Panc1 (cell line): ENCODE measurements at regions not wholly inside any gene's neighbourhood (a gene's known extent, or its start where the extent isn't known, plus 50 kb on each side); places are given as distances from the start of the nearest gene placed in this dataset.

ENCODE experiments used
- ATAC-seq: fragments of 200-7000 bp; cut with Tn5 transposase; 2 replicates; pipeline ENCODE4 v1.9.1; 2020; ENCODE audit warnings: mild to moderate bottlenecking, moderate library complexity
- BruUV-seq: library from RNA; stranded (reverse); fragments of 400-500 nt; replicated peaks from 2 replicates; lab custom pipeline; 2021; lab: Mats Ljungman, UMichigan
- CTCF ChIA-PET: fragments of 300-600 bp; sonication (Branson Sonifier 250); formaldehyde crosslinking; loops from one replicate; lab custom pipeline; 2022; ENCODE audit warnings: antibody characterized with exemption; lab: Charles Lee
- POLR2A ChIA-PET: fragments of 300-600 bp; sonication (Branson Sonifier 250); formaldehyde crosslinking; loops from one replicate; lab custom pipeline; 2022; ENCODE audit warnings: antibody characterized with exemption; lab: Charles Lee
- DNase-seq: peaks from one replicate; pipeline ENCODE4 v3.0.0-alpha.2; 2010; ENCODE audit warnings: low read depth, low spot score
- H3K27ac ChIP-seq: 2 replicates; pipeline ENCODE4 v1.5.1; 2011; ENCODE audit warnings: mild to moderate bottlenecking, low read length, inconsistent platforms
- H3K27me3 ChIP-seq: fragments of 200-500 bp; sonication (Bioruptor generic); 2 replicates; pipeline ENCODE4 v1.6.0; 2014; ENCODE audit warnings: low read length, inconsistent platforms; ENCODE audit not compliant: control insufficient read depth, insufficient read depth
- H3K36me3 ChIP-seq: fragments of 200-500 bp; sonication (Bioruptor generic); 2 replicates; pipeline ENCODE4 v1.5.1; 2014; ENCODE audit warnings: inconsistent platforms, mild to moderate bottlenecking, low read length, moderate library complexity; ENCODE audit not compliant: control insufficient read depth, insufficient read depth
- H3K4me1 ChIP-seq: 2 replicates; pipeline ENCODE4 v1.5.1; 2011; ENCODE audit warnings: inconsistent platforms, mild to moderate bottlenecking, low read length, moderate library complexity; ENCODE audit not compliant: control insufficient read depth, insufficient read depth
- H3K4me3 ChIP-seq, 2 experiments: 2 replicates each; pipeline ENCODE4 v1.5.1; 2011 to 2012; ENCODE audit warnings: low read depth in 2 of 2, low read length in 2 of 2, mild to moderate bottlenecking in 2 of 2, inconsistent platforms in 1 of 2, moderate library complexity in 1 of 2
- H3K9me3 ChIP-seq: fragments of 200-500 bp; sonication (Bioruptor generic); 2 replicates; pipeline ENCODE4 v1.5.1; 2014; ENCODE audit warnings: low read depth, mild to moderate bottlenecking, inconsistent platforms, low read length, moderate library complexity; ENCODE audit not compliant: control insufficient read depth, insufficient read depth
- POLR2AphosphoS5 ChIP-seq: IDR thresholded peaks from 2 replicates; pipeline ENCODE4 v1.6.1; 2012; ENCODE audit warnings: mild to moderate bottlenecking, low read depth, low read length, moderate library complexity
- SIN3A ChIP-seq: IDR thresholded peaks from 2 replicates; pipeline ENCODE4 v1.6.1; 2012; ENCODE audit warnings: low read depth, mild to moderate bottlenecking, low read length, moderate library complexity, borderline replicate concordance; ENCODE audit not compliant: insufficient read depth
- TCF7L2 ChIP-seq: IDR thresholded peaks from 2 replicates; pipeline ENCODE4 v1.6.1; 2011; ENCODE audit warnings: mild to moderate bottlenecking, low read depth, low read length, inconsistent platforms
- in situ Hi-C: cut with HindIII; loops from 2 replicates; pipeline ENCODE4 v1.10.0; 2016; ENCODE audit warnings: low sequenced_read_pairs, low pct_unique_long_range_greater_than_20kb
- intact Hi-C: fragments of 100-400 bp; cut with micrococcal nuclease; formaldehyde crosslinking; loops from one replicate; pipeline ENCODE4 v1.10.0; 2022; ENCODE audit not compliant: unreplicated experiment
- TF ChIP-seq, protein P1 (sequence below), 2 experiments: IDR thresholded peaks; 2 replicates each; pipeline ENCODE4 v1.6.1; 2011 to 2012; ENCODE audit warnings: low read depth in 2 of 2, control low read depth in 1 of 2, low read length in 1 of 2, mild to moderate bottlenecking in 1 of 2, moderate library complexity in 1 of 2; ENCODE audit not compliant: insufficient read depth in 1 of 2
- TF ChIP-seq, protein P2 (sequence below): fragments of 450-650 bp; IDR thresholded peaks from 2 replicates; pipeline ENCODE4 v1.5.1; 2017; ENCODE audit warnings: mild to moderate bottlenecking

DNA sequence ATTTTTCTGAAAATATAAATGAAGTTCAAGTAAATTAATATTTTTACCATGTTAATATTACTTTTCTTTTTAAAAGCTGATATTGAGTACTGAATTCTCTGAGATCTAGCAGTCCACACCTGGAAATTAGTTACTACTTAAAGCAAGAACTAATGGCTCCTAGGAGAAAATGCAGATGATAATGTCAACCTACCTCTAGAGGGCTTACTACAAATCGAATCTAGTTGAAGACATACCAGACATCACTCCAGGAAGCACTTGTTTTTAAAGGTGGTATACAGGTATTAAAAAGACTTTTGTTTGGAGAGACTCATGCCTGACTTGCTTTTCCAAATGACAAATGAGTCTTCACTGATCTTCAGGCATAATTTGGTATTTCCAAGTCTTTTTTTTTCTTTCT, 516.4 kb upstream of the BOD1L1 start:
- H3K9me3 ChIP-seq: no peaks in the 10 kb centered on the region
- no peaks in the 10 kb centered on the region for H3K4me1 ChIP-seq
- ChIA-PET CTCF (no interaction called here), POLR2A (no interaction called here)
- intact Hi-C loops (no loop called here), in situ Hi-C loops (no loop called here)
- no peak overlapping the region for H3K27ac ChIP-seq
- no peak overlapping the region for H3K4me3 ChIP-seq
- H3K27me3 ChIP-seq: no peaks in the 10 kb centered on the region
- no peaks in the 10 kb centered on the region for H3K36me3 ChIP-seq
- DNase-seq: no peak
- no TSS peak for BruUV-seq
- TF ChIP-seq SIN3A: no peak
- TF ChIP-seq, protein P1, sequence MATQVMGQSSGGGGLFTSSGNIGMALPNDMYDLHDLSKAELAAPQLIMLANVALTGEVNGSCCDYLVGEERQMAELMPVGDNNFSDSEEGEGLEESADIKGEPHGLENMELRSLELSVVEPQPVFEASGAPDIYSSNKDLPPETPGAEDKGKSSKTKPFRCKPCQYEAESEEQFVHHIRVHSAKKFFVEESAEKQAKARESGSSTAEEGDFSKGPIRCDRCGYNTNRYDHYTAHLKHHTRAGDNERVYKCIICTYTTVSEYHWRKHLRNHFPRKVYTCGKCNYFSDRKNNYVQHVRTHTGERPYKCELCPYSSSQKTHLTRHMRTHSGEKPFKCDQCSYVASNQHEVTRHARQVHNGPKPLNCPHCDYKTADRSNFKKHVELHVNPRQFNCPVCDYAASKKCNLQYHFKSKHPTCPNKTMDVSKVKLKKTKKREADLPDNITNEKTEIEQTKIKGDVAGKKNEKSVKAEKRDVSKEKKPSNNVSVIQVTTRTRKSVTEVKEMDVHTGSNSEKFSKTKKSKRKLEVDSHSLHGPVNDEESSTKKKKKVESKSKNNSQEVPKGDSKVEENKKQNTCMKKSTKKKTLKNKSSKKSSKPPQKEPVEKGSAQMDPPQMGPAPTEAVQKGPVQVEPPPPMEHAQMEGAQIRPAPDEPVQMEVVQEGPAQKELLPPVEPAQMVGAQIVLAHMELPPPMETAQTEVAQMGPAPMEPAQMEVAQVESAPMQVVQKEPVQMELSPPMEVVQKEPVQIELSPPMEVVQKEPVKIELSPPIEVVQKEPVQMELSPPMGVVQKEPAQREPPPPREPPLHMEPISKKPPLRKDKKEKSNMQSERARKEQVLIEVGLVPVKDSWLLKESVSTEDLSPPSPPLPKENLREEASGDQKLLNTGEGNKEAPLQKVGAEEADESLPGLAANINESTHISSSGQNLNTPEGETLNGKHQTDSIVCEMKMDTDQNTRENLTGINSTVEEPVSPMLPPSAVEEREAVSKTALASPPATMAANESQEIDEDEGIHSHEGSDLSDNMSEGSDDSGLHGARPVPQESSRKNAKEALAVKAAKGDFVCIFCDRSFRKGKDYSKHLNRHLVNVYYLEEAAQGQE (IDR thresholded peaks at IDR 0.05; ENCODE audit: insufficient read depth in 1 of 2, low read depth in 2 of 2, low read length in 1 of 2): no peak
- no peak for TF ChIP-seq TCF7L2
- TF ChIP-seq, protein P2, sequence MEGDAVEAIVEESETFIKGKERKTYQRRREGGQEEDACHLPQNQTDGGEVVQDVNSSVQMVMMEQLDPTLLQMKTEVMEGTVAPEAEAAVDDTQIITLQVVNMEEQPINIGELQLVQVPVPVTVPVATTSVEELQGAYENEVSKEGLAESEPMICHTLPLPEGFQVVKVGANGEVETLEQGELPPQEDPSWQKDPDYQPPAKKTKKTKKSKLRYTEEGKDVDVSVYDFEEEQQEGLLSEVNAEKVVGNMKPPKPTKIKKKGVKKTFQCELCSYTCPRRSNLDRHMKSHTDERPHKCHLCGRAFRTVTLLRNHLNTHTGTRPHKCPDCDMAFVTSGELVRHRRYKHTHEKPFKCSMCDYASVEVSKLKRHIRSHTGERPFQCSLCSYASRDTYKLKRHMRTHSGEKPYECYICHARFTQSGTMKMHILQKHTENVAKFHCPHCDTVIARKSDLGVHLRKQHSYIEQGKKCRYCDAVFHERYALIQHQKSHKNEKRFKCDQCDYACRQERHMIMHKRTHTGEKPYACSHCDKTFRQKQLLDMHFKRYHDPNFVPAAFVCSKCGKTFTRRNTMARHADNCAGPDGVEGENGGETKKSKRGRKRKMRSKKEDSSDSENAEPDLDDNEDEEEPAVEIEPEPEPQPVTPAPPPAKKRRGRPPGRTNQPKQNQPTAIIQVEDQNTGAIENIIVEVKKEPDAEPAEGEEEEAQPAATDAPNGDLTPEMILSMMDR: no peak; the same call in 1 of the 2 replicates
- TF ChIP-seq POLR2AphosphoS5: no peak
- no peak for ATAC-seq

DNA sequence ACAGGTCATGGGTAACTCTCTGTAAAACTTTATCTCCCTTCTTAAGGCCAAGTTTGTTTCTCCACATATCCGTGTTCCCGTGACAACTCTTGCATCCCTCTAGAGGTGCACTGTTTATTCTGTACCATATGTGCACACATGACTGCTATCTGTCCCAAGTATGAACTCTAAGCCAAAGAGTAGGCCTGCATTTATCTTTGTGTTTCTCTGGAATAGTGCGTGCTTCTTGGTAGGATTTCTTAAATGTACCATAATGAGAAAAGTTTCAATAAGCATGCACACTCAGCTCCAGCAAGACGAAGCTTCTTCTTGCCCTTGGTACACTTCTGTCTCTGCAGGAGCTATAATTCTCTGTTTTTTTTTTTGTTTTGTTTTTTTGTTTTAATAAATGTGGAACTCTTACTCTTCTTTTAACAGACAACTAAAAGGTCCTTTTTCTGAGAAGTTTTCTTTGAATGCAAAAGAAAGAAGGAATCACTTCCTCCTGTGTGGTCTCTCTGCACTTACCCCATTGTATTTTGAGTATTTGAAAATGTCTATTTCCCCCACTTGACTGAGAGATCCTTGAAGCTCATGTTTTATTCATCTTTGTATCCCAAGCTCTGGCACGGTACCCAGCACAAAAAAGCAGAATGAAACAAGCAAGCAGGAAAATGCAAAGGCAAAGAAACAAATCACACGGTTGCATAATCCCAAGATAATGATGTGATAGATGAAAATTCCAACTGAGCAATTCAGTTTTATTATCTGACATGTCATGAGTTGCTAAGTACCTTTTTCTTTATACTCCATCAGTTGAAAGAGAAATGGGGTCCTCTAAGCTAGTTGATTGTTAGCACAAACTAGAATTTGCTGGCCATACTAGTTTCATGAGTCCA, 521.9 kb upstream of the BOD1L1 start:
- ATAC-seq (no peak), DNase-seq (no peak)
- BruUV-seq: no TSS peak
- no peaks in the 10 kb centered on the region for H3K36me3 ChIP-seq
- TF ChIP-seq, protein P1 (IDR thresholded peaks at IDR 0.05; ENCODE audit: insufficient read depth in 1 of 2, low read depth in 2 of 2, low read length in 1 of 2): no peak
- no peak for TF ChIP-seq SIN3A
- TF ChIP-seq POLR2AphosphoS5: no peak
- no peak for TF ChIP-seq TCF7L2
- TF ChIP-seq, protein P2: no peak
- H3K4me1 ChIP-seq: no peaks in the 10 kb centered on the region
- intact Hi-C loops (no loop called here), in situ Hi-C loops (no loop called here)
- H3K27me3 ChIP-seq: no peaks in the 10 kb centered on the region
- H3K9me3 ChIP-seq: no peaks in the 10 kb centered on the region
- H3K27ac ChIP-seq: no peak overlapping the region
- no peak overlapping the region for H3K4me3 ChIP-seq
- ChIA-PET POLR2A (interaction anchor here (0.6 kb wide), 1 partner anchor 242 kb away, joined by 3 read pairs; no protein-coding TSS in a partner anchor), CTCF (no interaction called here)
